Activated naive CD4-positive, alpha-beta T cell treated with anti-CD3 and anti-CD28 coated beads, Interleukin-2, amount 50 U/mL, for 16 hours (primary cell): ENCODE measurements at regions not wholly inside any gene's neighbourhood (a gene's known extent, or its start where the extent isn't known, plus 50 kb on each side); places are given as distances from the start of the nearest gene placed in this dataset.

Source experiments
- DNase-seq: peaks from one replicate; pipeline ENCODE4 v3.0.0-alpha.2; 2020

DNA sequence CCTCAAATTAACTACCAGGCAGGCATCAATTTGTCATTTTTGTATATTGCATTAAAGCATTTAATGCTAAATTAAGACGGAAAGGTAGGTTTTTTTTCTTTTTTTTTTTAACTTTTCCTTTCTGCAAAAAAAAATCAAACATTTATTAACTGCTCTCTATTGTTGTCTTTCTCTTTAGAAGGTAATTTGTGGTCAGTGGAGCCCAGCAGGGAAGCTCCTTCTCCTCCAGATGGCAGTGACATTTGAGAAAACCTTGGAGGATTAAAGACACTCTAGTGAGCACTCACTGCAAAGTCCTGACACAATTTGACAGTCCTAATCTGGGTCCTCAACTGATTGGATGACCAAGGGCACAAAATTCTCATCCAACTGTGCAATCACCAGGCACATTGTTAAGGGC, 102.4 kb downstream of the SLIT2 start:
- DNase-seq = no peak

DNA sequence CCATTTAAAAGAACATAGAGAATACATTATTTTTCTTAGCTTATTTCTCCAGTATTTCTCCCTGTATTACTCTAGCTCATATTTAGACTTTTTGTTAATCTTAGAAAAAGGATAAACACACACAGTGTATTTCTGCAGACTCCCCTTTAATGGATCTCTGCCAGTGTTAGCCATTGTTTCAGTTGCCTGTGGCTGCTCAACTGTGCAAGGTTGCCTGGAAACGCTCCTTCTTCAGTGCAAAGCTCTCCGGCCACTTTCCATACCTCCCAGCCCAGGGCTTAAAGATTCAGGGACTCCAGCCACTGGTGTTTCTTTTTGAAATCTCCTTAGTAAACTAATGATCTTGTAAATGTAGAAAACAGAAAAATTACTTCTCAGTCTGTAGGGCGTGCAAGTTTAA, 104.9 kb downstream of the SLIT2 start:
- no peak for DNase-seq

DNA sequence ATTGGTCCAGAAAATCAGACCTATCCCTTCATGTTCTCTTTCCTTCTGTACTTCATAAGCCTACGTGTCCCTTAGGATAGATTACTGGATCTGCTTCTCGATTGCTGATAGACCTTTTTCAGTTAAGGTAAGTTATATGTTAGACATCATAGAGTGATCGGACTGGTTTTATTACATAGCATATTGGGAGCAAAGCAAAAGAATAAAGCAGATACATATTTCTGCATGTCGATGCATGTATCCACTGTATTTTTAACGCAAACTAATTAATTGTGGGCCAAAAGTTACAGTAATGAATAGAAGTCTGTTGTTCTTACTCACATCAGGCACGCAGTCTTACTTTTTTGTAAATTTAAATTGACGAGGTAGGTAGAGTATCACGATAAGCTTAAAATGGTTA, 106.4 kb downstream of the SLIT2 start:
- no peak for DNase-seq

DNA sequence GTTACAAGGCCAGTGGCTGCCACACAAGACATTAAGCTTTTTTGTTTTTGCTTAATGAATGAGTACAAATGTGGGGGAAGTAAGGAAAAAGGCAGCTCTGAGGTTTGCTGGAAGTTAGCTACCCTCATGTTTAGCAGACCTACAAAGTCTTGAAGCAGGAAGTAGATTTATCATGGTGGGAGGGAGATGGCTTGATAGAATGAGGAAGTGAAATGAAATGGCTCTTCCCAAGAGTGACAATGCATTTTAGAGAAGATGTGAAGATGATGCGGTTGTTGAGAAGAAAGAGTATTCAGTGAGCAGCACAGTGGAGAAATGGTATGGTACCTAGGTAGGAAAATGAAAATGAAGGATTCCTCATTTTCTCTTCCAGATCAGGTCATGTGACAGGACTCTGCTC, 108.0 kb downstream of the SLIT2 start:
- no peak for DNase-seq

DNA sequence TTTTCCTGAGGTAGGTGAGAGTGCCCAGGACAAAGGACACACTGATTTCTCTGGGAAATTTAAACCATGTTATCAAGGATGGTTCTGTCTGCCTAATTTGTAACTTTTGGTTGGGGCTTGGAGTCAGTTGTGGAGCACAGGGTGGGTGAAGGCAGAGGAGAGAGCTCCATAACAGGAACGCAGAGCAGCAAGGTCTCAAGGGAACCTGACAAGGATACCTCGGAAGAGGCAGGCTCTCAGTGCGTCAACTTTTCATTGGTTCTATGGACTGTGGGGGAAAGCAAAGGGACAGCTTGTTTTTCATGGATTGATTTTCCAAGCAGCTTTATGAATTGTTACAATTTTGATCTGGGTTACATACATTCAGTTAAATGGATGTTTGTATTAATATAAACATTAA, 110.4 kb downstream of the SLIT2 start:
- no peak for DNase-seq

DNA sequence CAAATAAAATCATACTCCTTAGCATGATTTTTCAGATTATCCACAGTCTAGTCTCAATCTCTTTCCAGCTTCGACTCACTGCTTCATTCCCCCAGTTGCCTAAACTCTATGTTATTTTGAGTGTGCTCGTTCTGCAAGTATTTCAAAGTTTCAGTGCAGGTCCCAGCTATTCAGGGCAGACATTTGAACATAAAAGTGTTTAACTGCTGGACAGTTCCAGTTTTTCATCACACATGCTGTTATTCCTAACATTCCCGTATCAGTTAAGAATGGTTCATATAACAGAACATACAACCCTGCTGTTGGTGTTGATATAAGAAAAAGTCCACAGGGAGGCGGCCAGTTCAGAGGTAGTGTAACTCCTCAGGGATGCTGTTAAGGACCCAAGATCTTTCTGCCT, 113.3 kb downstream of the SLIT2 start:
- DNase-seq = no peak

DNA sequence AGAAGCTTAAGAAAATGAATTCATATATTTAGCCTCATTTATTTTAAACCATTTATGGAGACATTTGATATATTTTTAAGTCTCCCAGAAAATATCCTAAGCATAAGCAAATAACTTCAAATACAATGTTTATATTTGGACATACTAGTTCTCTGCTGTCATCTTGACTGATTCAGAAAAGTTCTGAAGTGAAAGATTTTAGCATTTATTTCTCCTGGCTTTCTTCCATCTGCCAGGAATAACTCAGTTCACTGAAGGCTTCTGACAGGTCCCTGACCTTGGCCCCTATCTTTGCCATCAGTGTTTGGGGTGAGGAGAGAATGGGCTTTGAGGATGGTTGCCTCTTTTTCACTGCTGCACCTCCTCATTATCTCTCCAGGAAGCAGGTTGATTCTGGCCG, 115.7 kb downstream of the SLIT2 start:
- DNase-seq = no peak

DNA sequence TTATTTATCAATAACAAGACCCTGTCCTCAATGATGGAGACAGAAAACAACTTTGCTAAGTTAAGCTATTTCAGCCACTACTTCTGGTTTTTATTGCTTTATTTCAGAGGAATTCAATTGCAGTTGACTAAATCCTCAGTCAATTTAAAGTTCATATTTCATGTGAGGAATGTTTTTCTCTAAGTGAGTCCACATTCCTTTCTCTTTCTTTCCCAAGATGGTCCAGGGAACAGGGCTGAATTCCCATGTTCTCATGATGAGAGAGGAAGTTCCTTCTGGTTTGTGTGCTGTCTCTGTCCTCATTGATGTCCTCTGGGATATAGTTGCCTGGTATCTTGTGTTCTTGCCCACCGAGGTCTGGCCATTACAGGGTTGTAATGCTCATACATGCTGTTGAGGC, 117.2 kb downstream of the SLIT2 start:
- no peak for DNase-seq

DNA sequence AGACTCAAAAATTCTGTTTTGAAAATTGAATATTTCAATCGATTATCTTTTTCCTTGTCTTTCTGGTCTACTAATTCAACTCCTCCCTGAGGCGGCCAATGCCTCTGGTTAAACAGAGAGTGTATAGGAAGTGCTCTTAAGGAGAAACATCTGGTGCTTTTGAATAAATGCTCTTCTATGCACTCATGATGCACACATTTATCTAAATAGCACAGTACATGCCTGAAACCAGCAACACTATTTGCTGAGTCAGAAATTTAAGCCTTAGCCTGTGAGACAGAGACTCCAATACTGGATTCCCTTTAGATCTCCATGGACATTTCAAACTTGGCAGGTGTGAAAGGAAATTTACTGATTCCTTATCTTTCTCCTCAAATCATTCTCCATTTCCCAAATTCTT, 118.6 kb downstream of the SLIT2 start:
- DNase-seq = no peak

DNA sequence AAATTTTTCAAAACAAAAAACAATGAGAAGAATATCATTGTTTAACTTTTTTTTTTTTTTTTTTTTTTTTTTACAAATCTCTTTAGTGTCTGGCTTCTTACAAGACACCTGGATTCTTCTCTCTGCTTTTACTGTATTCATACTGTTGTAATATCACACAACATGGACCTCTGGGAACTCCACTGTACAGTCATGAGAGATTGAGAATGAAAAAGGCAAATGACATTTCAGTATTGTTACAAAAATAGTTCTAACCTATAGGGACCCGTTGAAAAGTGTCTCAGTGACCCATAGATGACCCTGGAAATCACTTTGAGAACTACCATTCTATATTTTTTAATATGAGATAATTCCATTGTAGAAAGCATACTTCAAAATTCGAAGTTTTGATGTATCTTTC, 124.4 kb downstream of the SLIT2 start:
- no peak for DNase-seq

DNA sequence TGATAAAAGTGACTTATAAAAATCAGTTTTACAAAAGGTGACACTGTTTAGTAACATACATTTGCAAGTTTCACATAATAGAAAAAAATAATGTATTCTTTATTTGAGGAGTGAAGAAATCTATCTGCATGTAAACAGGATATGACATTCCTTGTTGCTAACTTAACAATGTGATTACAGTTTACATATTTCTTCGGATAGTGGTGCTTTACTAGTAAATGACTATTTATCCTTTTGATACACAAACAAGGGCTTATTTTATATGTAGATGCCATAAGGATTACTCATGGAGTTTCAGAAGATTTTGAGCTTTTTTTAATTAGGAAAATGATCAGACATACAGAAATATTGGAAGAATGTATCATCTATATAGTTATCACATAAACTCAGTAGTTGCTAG, 126.5 kb downstream of the SLIT2 start:
- no peak for DNase-seq

DNA sequence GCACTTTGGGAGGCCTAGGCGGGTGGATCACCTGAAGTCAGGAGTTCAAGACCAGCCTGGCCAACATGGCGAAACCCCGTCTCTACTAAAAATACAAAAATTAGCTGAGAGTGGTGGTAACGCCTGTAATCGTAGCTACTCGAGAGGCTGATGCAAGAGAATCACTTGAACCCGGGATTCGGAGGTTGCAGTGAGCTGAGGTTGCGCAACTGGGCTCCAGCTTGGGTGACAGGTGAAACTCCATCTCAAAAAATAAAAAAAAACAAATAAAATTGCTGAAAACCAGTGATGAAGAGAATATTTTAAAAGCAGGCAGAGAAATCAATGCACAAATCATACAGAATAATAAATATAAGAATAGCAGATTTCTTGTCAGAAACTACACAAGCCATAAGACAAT, 129.3 kb downstream of the SLIT2 start:
- no peak for DNase-seq

DNA sequence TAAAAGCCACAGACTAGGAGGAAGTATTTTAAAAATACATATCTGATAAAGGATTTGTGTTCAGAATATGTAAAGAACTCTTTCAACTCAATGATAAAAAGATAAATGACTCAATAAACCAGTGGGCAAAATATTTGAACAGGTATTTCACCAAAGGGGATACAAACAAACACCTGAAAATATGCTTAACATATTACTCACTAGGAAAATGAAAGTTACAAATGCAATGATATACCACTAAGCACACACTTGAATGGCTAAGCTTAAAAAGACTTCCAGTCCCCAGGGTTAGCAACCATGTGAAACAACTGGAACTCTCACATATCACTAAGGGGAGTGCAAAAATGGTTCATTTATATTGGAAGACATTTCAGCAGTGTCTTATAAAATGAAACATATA, 131.6 kb downstream of the SLIT2 start:
- DNase-seq = no peak

DNA sequence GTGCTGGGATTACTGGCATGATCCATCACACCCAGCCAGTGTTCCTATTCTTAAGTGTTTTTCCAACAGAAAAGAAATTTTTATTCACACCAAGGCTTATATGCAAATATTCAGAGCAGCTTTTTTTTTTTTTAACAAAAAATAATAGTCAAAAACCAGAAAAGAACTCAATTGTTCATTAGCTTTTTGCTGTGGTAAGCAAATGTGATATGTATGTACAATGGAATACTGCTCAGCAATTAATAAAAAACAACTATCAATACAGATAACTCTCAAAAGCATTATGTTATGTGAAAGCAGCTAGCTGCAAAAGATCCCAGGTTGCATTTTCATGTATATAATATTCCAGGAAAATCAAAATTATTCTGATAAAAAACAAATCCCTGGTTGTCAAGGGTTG, 132.3 kb downstream of the SLIT2 start:
- DNase-seq = no peak

DNA sequence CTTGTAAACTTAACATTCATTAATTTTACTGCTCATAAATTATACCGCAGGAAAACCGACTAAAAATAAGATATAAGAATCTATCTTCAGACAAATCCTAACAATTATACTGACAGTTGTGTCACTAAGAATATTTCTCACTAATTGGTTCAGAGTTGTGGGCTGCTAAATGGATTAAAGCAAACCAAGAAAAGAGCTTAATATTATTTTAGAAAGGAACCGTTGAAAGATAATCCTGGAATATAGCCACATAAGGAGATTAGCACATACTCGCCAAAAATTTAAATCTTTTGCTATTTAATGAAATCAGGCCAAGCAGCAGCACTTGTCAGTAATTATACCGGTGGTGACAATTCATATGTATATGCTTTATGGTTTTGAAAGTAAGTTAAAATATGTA, 132.8 kb downstream of the SLIT2 start:
- DNase-seq = no peak

DNA sequence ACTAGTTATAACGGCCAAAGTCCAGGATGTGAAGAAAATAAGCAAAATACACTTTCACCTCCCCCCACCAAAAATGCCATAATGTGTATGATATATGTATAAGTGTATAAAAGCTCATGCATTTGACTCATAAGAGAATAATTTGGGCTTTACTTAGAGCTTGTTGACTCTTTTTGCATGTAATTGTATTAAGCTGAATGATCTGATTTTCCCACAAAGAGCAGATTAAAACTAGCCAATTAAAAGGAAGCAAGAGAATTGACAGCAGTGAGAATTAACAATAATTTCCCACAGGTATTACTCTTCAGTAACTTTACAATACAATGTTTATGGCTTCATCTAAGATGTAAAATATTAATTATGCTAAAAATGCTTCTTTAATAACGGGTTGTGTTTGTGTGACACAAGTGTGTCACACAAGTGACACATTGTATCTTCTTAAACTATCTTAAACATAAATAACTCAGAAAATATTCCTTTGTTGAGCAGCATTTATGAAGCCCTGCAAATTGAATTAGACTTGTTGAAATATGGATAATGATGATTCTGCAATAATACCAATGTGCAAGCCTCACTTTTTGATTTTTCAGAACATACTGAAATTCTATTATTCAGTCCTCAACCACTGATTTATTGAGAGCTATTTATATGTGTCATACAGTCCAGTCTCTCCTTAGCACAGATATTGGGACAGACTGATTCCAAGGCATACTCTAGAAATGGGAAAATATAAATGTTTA, 134.5 kb downstream of the SLIT2 start:
- no peak for DNase-seq

DNA sequence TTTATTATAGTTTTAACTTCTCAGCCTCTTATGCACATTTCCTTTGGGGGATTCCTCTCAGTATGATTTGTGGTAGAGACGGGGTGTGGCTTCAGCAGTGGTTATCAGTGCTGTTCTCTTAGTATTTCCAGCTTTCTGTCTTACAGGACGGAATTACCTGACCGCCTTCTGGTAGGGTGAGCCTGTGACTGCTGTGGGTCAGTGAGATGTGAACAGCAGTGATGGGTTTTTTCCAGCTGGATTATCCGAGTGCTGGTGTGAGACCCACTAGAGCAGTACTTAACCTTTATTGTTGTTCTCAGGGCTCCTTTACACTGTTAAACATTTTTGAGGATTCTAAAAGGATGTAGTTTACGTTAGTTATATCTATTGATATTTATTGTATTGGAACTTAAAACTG, 135.2 kb downstream of the SLIT2 start:
- DNase-seq = no peak

DNA sequence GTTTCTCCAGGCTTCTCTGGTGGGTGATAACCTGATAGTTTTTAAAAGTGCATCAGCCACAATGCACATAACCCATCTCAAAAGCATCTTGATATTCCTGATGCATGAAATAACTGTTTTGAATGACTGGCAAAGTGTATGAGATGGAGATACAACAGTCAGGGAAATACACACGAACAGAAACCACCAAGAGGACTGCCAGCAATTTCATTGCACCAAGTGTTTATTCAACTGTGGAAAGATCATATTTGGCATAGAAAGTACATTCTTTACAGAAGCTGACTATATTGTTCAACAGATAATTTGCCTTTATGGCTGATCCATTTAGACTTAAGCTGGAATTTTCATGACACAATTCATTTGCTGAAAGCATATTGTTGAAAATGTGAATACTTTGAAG, 139.5 kb downstream of the SLIT2 start:
- no peak for DNase-seq

DNA sequence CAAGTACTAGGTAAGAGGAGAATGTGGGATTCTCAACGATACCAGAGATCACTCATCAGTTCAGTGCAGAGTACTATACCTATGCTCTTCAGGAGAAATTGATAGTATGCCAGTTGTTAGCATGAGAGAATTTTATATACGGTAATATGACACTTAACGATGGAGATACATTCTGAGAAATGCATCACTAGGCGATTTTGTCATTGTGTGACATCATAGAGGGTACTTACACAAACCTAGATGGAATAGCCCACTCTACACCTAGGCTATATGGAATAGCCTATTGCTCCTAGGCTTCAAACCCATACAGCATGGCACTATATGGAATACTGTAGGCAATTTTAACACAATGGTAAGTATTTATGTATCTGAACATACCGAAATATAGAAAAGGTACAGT, 140.2 kb downstream of the SLIT2 start:
- DNase-seq = no peak

DNA sequence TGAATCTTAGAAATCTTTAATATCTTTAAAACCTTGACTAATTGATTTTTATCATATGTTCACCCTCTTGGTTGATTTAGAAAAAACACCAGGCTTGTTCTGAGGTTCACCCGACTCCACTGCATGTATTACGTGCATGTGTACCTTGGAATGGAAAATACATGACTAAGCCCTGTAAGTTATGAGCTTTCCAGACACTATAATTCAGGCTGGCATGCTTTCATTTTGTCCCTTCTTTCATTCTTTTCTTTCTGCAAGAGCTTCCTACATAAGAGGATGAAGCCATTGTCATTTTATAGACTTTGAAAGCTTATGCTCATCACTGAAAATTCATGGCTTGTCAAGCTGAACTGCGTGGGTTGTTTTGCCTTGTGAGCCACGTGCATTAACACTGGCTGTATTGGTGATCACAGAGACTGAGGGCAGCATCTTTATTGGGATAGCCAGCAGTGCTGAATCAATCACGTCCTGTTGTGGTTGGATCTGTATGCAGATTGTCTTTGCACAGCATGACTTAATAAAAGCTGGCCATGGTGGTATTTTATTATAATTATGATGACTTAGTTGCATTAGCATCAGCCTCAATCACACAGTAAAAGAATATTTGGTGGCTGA, 141.9 kb downstream of the SLIT2 start:
- DNase-seq = no peak

DNA sequence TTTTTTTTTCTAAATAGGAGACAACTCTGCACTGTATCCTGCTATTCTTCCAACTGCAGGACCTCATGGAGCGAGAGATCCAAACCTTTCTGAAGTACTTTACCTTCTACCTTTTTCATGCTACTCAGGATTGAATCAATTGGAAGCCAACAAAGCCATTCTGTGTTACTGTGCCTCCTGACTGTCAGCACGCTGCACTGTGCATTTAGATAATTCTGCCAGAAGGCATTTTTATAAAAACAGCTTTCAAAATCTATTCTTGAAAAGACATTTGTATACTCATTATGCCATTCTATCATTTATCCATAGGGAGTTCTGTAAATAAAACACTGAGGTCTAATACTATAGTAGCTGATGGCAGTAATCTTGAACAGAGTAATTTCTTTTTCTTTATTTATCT, 142.8 kb downstream of the SLIT2 start:
- no peak for DNase-seq

DNA sequence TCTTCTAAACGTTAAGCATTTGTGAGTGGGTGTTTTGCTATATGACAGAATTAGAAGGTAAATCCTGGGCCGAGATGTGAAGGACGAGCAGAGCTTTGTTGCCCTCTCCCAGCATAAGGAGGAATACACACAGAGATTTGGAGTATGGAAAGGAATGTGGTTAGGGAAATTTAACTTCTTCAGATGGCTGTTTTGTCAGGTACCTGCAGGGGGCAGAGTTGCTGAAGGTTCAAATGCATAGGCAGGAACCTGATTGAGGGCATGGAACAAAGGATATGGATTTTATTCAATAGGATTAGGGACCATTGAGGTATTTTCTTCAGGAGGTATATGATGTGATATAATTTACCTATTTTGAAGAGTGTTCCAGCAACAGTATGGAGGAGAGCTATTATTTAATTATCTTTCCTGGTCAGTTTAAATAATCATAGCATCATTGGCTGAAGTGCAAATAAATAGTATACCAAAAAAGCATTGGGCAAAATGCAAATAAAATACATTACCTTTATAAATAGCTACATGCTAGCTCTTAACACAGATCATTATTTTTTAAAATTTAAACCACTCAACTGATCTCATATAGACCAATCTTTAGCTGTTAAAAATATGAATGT, 143.6 kb downstream of the SLIT2 start:
- no peak for DNase-seq

DNA sequence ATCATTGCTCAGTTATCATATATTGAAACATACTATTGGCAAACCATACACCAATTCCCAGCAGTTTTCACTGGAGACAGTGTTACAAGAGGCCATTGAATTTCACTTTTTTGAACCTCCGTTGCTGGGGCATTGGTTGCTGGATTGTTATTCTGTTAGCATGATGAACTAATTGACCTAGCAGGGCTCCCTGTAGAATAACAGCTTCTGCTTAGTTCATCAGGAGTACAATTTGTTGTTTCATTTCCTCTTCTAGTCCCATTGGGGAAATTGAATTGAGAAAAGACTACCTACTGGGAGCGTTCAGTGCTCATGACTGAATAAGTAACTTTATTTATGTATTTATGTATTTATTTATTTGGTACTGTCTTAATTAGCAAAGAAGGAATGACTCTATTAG, 151.6 kb downstream of the SLIT2 start:
- no peak for DNase-seq

DNA sequence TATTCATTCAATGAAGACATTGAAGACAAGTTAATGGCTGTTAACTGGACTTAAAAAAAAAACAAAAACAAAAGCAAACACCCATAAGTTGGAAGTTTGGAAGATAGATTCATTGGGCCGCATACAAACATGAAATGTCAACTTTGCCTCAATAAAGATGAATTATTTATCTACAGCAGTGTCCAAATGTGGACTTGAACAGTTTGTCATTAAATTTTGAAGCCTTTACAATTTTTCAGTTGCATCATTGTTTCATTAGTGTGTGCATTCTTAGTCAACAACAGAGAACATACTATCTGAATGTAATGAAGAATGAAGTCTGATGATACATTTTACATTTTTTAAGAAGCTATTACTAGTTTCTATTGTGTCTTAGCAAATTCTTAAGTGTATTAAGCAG, 152.1 kb downstream of the SLIT2 start:
- DNase-seq = no peak

DNA sequence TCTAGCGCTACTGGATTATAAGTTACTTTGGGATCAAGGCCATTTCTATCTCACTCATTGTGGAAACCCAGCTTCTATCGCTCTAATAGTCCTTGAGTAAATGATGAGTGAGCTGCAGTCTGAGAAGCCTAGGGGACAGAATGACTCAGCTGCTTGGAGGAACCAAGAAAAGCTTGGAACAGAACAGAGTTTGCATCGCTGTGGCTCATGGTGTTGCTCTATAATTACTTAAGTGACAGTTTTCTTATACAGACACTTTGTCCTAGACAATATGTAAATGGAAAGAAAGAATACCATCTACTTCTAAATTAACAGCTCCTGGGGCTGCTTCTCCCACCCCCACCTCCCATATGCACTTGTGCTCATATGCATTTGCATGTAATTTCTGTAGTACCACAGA, 156.9 kb downstream of the SLIT2 start:
- no peak for DNase-seq
